A673 (cell line): ENCODE measurements at regions not wholly inside any gene's neighbourhood (a gene's known extent, or its start where the extent isn't known, plus 50 kb on each side); places are given as distances from the start of the nearest gene placed in this dataset.

Experiments
- BruUV-seq: library from RNA; stranded (reverse); fragments of 400-500 nt; replicated peaks from 2 replicates; lab custom pipeline; 2021; lab: Mats Ljungman, UMichigan
- CTCF ChIA-PET: fragments of 300-600 bp; sonication (Branson Sonifier 250); formaldehyde crosslinking; loops from one replicate; lab custom pipeline; 2022; ENCODE audit warnings: antibody characterized with exemption; lab: Charles Lee
- POLR2A ChIA-PET: fragments of 300-600 bp; sonication (Branson Sonifier 250); formaldehyde crosslinking; loops from one replicate; lab custom pipeline; 2022; ENCODE audit warnings: antibody characterized with exemption; ENCODE audit not compliant: low non-redundant PET; lab: Charles Lee
- DNase-seq: peaks from one replicate; pipeline ENCODE4 v3.0.0-alpha.2; 2015; ENCODE audit warnings: low spot score
- H3K27ac ChIP-seq: fragments of 200-600 bp; sonication (generic); 2 replicates; pipeline ENCODE4 v1.5.1; 2016; ENCODE audit warnings: mixed run types, low read depth, mild to moderate bottlenecking, mixed read lengths, antibody characterized with exemption, low read length; ENCODE audit not compliant: poor library complexity, severe bottlenecking
- H3K27me3 ChIP-seq: fragments of 200-600 bp; sonication (generic); replicated peaks from 2 replicates; pipeline ENCODE4 v1.6.1; 2017; ENCODE audit warnings: mixed run types, low read depth, mild to moderate bottlenecking, mixed read lengths, antibody characterized with exemption, low read length; ENCODE audit not compliant: insufficient read depth, poor library complexity
- H3K36me3 ChIP-seq: fragments of 200-600 bp; sonication (generic); 2 replicates; pipeline ENCODE4 v1.6.1; 2016; ENCODE audit warnings: mixed run types, mild to moderate bottlenecking, mixed read lengths, antibody characterized with exemption, low read length; ENCODE audit not compliant: insufficient read depth, poor library complexity, severe bottlenecking
- H3K4me1 ChIP-seq: fragments of 200-600 bp; sonication (generic); 2 replicates; pipeline ENCODE4 v1.6.1; 2017; ENCODE audit warnings: mixed run types, mild to moderate bottlenecking, mixed read lengths, antibody characterized with exemption, low read length; ENCODE audit not compliant: insufficient read depth, poor library complexity, severe bottlenecking
- H3K4me3 ChIP-seq: fragments of 200-600 bp; sonication (generic); 2 replicates; pipeline ENCODE4 v1.5.1; 2016; ENCODE audit warnings: low read depth, mixed run types, mild to moderate bottlenecking, mixed read lengths, low read length; ENCODE audit not compliant: poor library complexity, severe bottlenecking
- H3K9me3 ChIP-seq: fragments of 200-600 bp; sonication (generic); 2 replicates; pipeline ENCODE4 v1.6.1; 2016; ENCODE audit warnings: mixed run types, low read depth, mild to moderate bottlenecking, mixed read lengths, antibody characterized with exemption, low read length; ENCODE audit not compliant: poor library complexity, severe bottlenecking
- CTCF ChIP-seq: fragments of 300-800, 200-600 bp; sonication (generic); conservative IDR thresholded peaks from 2 replicates; pipeline ENCODE4 v1.5.1; 2017; ENCODE audit warnings: low read depth, mild to moderate bottlenecking, antibody characterized with exemption, low read length, moderate library complexity, mixed read lengths
- EZH2 ChIP-seq: fragments of 200-600 bp; sonication (generic); IDR thresholded peaks from 2 replicates; pipeline ENCODE4 v1.6.1; 2017; ENCODE audit warnings: borderline replicate concordance, low read depth, mild to moderate bottlenecking, mixed read lengths, antibody characterized with exemption, low read length; ENCODE audit not compliant: poor library complexity, severe bottlenecking
- intact Hi-C: fragments of 100-400 bp; cut with micrococcal nuclease; formaldehyde crosslinking; loops from one replicate; pipeline ENCODE4 v1.10.0; 2022; ENCODE audit not compliant: unreplicated experiment

- Histone ChIP-seq H3K27ac (no peak overlapping the region), H3K4me3 (no peak overlapping the region), H3K9me3 (no peaks in the 10 kb centered on the region), H3K27me3 (no peaks in the 10 kb centered on the region), H3K4me1 (no peaks in the 10 kb centered on the region), H3K36me3 (no peaks in the 10 kb centered on the region)
- no TSS peak for BruUV-seq
- POLR2A ChIA-PET: no interaction called here
- CTCF ChIA-PET: no interaction called here
- intact Hi-C loops: no loop called here
- DNase-seq: no peak
- TF ChIP-seq CTCF: no peak
- no peak for TF ChIP-seq EZH2
Measured at GRCh38 chr1:195085196-195085595, 1523.0 kb downstream of the KCNT2 start.

- no peak overlapping the region for H3K4me3 ChIP-seq
- intact Hi-C loops: no loop called here
- no peak for DNase-seq
- POLR2A ChIA-PET: no interaction called here
- no peaks in the 10 kb centered on the region for H3K4me1 ChIP-seq
- BruUV-seq: no TSS peak
- CTCF ChIA-PET: no interaction called here
- no peaks in the 10 kb centered on the region for H3K27me3 ChIP-seq
- no peak overlapping the region for H3K27ac ChIP-seq
- TF ChIP-seq CTCF (no peak), EZH2 (no peak)
- no peaks in the 10 kb centered on the region for H3K9me3 ChIP-seq
- H3K36me3 ChIP-seq: no peaks in the 10 kb centered on the region
Measured at GRCh38 chr1:195082183-195082582, 1526.1 kb downstream of the KCNT2 start.

- H3K27ac ChIP-seq: no peak overlapping the region
- BruUV-seq: no TSS peak
- no peaks in the 10 kb centered on the region for H3K4me1 ChIP-seq
- CTCF ChIA-PET: no interaction called here
- no peak overlapping the region for H3K4me3 ChIP-seq
- DNase-seq: no peak
- intact Hi-C loops: no loop called here
- POLR2A ChIA-PET: no interaction called here
- H3K27me3 ChIP-seq: no peaks in the 10 kb centered on the region
- TF ChIP-seq CTCF (no peak), EZH2 (no peak)
- no peaks in the 10 kb centered on the region for H3K9me3 ChIP-seq
- no peaks in the 10 kb centered on the region for H3K36me3 ChIP-seq
Measured at GRCh38 chr1:195076682-195077081, 1531.6 kb downstream of the KCNT2 start.
